ENCODE measurements at regions not wholly inside any gene's neighbourhood (a gene's known extent, or its start where the extent isn't known, plus 50 kb on each side); places are given as distances from the start of the nearest gene placed in this dataset.
"Not testable (repeated sequence)": the region's sequence is repeated elsewhere in the genome, so short reads cannot be mapped to it uniquely, and the experiment has no call there.

DNA sequence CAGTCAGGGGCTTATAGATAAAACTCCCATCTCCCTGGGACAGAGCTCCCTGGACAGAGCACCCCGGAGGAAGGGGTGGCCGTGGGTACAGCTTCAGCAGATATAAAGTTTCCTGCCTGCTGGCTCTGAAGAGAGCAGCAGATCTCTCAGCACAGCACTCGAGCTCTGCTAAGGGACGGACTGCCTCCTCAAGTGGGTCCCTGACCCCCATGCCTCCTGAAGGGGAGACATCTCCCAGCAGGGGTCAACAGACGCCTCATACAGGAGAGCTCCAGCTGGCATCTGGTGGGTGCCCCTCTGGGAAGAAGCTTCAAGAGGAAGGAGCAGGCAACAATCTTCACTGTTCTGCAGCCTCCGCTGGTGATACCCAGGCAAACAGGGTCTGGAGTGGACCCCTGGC lies 142.1 kb downstream of the OXSM start:
- TF ChIP-seq, protein P1, sequence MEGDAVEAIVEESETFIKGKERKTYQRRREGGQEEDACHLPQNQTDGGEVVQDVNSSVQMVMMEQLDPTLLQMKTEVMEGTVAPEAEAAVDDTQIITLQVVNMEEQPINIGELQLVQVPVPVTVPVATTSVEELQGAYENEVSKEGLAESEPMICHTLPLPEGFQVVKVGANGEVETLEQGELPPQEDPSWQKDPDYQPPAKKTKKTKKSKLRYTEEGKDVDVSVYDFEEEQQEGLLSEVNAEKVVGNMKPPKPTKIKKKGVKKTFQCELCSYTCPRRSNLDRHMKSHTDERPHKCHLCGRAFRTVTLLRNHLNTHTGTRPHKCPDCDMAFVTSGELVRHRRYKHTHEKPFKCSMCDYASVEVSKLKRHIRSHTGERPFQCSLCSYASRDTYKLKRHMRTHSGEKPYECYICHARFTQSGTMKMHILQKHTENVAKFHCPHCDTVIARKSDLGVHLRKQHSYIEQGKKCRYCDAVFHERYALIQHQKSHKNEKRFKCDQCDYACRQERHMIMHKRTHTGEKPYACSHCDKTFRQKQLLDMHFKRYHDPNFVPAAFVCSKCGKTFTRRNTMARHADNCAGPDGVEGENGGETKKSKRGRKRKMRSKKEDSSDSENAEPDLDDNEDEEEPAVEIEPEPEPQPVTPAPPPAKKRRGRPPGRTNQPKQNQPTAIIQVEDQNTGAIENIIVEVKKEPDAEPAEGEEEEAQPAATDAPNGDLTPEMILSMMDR (conservative IDR thresholded peaks at IDR 0.05 in 1 of 2, IDR thresholded peaks at IDR 0.05 in 1 of 2; ENCODE audit: low read depth in 1 of 2, low read length in 2 of 2) = not testable (repeated sequence)
- not testable (repeated sequence) for TF ChIP-seq EZH2 (IDR thresholded peaks at IDR 0.05; ENCODE audit: low read length, missing control alignments)
